Colonic mucosa (tissue), 4 donors: ENCODE measurements at regions not wholly inside any gene's neighbourhood (a gene's known extent, or its start where the extent isn't known, plus 50 kb on each side); places are given as distances from the start of the nearest gene placed in this dataset.

Experiments used
- DNase-seq: peaks from one replicate; pipeline ENCODE4 v3.0.0-alpha.2; 2020
- H3K27ac ChIP-seq: fragments of 200-600 bp; one replicate; pipeline ENCODE4 v1.8.0; 2021
- H3K27me3 ChIP-seq: fragments of 200-600 bp; one replicate; pipeline ENCODE4 v1.8.0; 2021
- H3K36me3 ChIP-seq: fragments of 200-600 bp; one replicate; pipeline ENCODE4 v1.8.0; 2021
- H3K4me1 ChIP-seq: fragments of 200-600 bp; one replicate; pipeline ENCODE4 v1.8.0; 2021; ENCODE audit warnings: mild to moderate bottlenecking
- H3K4me3 ChIP-seq: fragments of 200-600 bp; one replicate; pipeline ENCODE4 v1.8.0; 2021
- H3K9ac ChIP-seq, 2 donors: one replicate each; pipeline ENCODE4 v1.7.0; 2013; ENCODE audit warnings: control low read depth in 2 of 2, low read depth in 2 of 2, low read length in 2 of 2
- H3K9me3 ChIP-seq: fragments of 200-600 bp; one replicate; pipeline ENCODE4 v1.8.0; 2021
- intact Hi-C: fragments of 100-400 bp; cut with DNase I; formaldehyde crosslinking; loops from one replicate; pipeline ENCODE4 v1.14.1; 2022
- TF ChIP-seq, protein P1 (sequence below): fragments of 200-600 bp; IDR thresholded peaks from one replicate; pipeline ENCODE4 v1.8.0; 2022; ENCODE audit warnings: antibody characterized with exemption, mild to moderate bottlenecking
- donor health status: healthy.
- donor health status: DM: no; HTN: no; CAD: no.
- donor health status: DM: no; HTN: no; CAD: no.

DNA sequence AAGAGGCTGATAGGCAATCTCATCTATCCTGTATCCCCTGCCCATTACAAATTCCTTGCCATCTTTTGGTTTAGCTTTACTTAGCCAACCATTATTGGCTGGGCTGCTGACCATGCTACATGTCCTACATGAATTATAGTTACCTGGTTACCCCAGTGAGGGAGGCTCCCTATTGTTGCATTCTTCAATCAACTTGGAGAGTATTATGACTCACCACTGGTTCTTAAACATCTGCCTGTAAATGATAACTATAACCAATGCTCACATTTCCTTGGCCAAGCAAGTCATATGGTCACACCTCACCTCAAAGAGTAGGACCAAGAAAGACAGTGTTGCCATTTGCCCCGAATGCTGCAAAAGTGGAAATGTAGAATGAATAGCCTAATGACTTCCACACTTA, 297.6 kb downstream of the IL15 start:
- H3K4me1 ChIP-seq: no peaks in the 10 kb centered on the region
- H3K27ac ChIP-seq: no peak overlapping the region
- TF ChIP-seq, protein P1, sequence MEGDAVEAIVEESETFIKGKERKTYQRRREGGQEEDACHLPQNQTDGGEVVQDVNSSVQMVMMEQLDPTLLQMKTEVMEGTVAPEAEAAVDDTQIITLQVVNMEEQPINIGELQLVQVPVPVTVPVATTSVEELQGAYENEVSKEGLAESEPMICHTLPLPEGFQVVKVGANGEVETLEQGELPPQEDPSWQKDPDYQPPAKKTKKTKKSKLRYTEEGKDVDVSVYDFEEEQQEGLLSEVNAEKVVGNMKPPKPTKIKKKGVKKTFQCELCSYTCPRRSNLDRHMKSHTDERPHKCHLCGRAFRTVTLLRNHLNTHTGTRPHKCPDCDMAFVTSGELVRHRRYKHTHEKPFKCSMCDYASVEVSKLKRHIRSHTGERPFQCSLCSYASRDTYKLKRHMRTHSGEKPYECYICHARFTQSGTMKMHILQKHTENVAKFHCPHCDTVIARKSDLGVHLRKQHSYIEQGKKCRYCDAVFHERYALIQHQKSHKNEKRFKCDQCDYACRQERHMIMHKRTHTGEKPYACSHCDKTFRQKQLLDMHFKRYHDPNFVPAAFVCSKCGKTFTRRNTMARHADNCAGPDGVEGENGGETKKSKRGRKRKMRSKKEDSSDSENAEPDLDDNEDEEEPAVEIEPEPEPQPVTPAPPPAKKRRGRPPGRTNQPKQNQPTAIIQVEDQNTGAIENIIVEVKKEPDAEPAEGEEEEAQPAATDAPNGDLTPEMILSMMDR: no peak
- no peak overlapping the region for H3K4me3 ChIP-seq
- intact Hi-C loops: no loop called here
- H3K9ac ChIP-seq: no peak overlapping the region
- H3K27me3 ChIP-seq: no peaks in the 10 kb centered on the region
- no peaks in the 10 kb centered on the region for H3K36me3 ChIP-seq
- no peak for DNase-seq
- no peaks in the 10 kb centered on the region for H3K9me3 ChIP-seq

- intact Hi-C loops: no loop called here
- Histone ChIP-seq H3K9me3 (no peaks in the 10 kb centered on the region), H3K27ac (no peak overlapping the region), H3K27me3 (no peaks in the 10 kb centered on the region), H3K4me3 (no peak overlapping the region), H3K4me1 (no peaks in the 10 kb centered on the region), H3K36me3 (no peaks in the 10 kb centered on the region), H3K9ac (no peak overlapping the region)
- TF ChIP-seq, protein P1: no peak
- DNase-seq: no peak
Observed at GRCh38 chr4:141955696-141956095, 319.3 kb downstream of the IL15 start.

GRCh38 chr4:141957416-141957815, 321.0 kb downstream of the IL15 start:
- TF ChIP-seq, protein P1: no peak

GRCh38 chr4:141962486-141962885, 326.1 kb downstream of the IL15 start:
- no peak overlapping the region for H3K4me3 ChIP-seq
- TF ChIP-seq, protein P1: no peak
- no peaks in the 10 kb centered on the region for H3K4me1 ChIP-seq
- H3K36me3 ChIP-seq: no peaks in the 10 kb centered on the region
- no peak overlapping the region for H3K27ac ChIP-seq
- intact Hi-C loops: no loop called here
- H3K9ac ChIP-seq: no peak overlapping the region
- H3K9me3 ChIP-seq: no peaks in the 10 kb centered on the region
- no peak for DNase-seq
- no peaks in the 10 kb centered on the region for H3K27me3 ChIP-seq

More at GRCh38 chr4:141957416-141957815, 321.0 kb downstream of the IL15 start:
- Histone ChIP-seq H3K36me3 (no peaks in the 10 kb centered on the region), H3K9me3 (no peaks in the 10 kb centered on the region), H3K9ac (no peak overlapping the region), H3K4me1 (no peaks in the 10 kb centered on the region), H3K27ac (no peak overlapping the region), H3K4me3 (no peak overlapping the region), H3K27me3 (no peaks in the 10 kb centered on the region)
- intact Hi-C loops: no loop called here
- no peak for DNase-seq

- H3K4me3 ChIP-seq: no peak overlapping the region
- H3K36me3 ChIP-seq: no peaks in the 10 kb centered on the region
- DNase-seq: no peak
- TF ChIP-seq, protein P1: no peak
- H3K9ac ChIP-seq: no peak overlapping the region
- H3K4me1 ChIP-seq: no peaks in the 10 kb centered on the region
- no peak overlapping the region for H3K27ac ChIP-seq
- intact Hi-C loops: no loop called here
- H3K27me3 ChIP-seq: no peaks in the 10 kb centered on the region
- H3K9me3 ChIP-seq: no peaks in the 10 kb centered on the region
Observed at GRCh38 chr4:141971869-141972268, 335.5 kb downstream of the IL15 start.

DNA sequence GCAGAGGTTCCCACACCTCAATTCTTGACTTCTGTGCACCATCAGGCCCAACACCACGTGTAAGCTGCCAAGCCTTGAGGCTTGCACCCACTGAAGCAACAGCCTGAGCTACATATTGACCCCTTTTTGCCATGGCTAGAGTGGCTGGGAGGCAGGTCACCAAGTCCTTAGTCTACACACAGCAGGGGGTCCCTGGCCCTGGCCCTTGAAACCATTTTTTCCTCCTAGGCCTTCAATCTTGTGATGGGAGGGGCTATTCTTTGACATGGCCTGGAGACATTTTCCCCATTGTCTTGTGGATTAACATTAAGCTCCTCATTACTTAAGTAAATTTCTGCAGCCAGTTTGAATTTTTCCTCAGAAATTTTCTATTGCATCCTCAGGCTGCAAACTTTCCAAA, 336.6 kb downstream of the IL15 start:
- TF ChIP-seq, protein P1: no peak
- Histone ChIP-seq H3K4me3 (no peak overlapping the region), H3K27me3 (no peaks in the 10 kb centered on the region), H3K9me3 (no peaks in the 10 kb centered on the region), H3K36me3 (no peaks in the 10 kb centered on the region), H3K9ac (no peak overlapping the region), H3K27ac (no peak overlapping the region), H3K4me1 (no peaks in the 10 kb centered on the region)
- intact Hi-C loops: no loop called here
- DNase-seq: no peak
